ENCODE measurements at regions not wholly inside any gene's neighbourhood (a gene's known extent, or its start where the extent isn't known, plus 50 kb on each side); places are given as distances from the start of the nearest gene placed in this dataset.

DNA sequence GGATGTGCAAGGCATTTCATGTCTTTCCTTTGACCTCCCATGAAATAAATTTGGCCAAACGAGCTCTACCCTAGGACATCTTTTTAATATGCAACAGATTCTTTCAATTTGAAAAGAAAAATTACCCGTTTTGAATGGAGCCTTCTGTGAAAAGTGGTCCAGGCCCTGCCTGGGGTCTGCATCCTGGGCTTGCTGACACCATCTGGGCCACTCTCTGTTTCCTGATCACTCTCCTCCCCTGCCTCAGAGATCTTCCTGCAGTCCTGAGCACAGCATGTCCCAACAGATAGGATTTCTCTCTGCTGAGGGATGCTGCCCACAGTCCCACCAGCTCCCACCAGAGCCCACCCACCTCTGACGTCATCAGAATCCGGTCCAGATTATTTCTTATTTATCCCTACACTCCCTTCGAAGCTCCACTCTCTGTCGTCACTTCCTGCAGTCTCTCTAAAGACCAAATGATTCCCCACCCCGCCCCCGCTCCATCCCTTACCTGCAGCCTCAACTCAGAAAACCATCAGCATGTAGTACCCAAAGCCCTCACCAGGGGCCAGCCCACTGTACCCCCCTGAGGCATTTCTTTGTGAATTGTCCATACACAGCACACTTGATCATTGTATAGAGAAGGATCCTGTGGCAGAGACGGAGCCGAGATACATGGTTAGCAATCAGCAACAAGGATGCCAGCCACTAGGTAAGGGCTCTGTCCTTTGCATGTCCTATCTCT, 192.1 kb upstream of the MGMT start:
- no peak for DNase-seq

DNA sequence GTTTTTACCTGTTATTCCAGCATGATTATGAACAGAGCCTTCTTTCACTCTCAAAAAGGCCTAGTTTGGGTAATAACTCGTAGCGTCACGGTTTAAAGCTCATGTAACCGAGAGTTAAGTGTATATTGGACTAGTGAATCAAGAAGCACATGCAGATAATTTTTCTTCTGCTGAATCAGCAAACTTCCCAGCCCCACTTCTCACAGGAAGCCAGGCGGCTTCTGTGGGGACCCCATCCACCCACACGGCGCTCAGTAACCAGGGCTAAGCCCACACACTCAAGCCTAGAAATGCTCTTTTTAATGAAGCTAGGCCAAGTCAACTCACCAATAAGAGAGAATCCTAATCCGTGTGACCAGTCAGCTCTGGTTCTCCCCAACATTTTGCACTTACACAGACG, 191.2 kb upstream of the MGMT start:
- DNase-seq, result no peak

DNA sequence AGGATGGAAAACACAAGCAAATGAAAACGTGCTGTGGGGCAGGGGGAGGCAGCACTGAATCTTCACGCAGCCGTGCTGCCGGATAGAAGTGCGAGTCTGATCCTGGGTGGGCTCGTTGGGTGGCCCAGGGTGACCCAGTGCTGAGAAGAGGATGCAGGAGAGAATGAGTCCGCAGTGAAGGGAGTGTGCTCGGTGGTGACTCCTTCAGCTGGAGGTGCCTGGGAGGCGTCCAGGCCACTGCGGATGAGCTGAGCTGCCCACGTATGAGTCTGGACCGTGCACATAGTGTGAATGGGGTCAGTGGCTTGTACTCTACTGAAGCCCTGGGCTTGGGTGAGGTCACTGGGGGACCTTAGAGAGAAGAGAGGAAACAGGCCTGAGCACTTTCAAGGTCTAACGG, 190.0 kb upstream of the MGMT start:
- no peak for DNase-seq

DNA sequence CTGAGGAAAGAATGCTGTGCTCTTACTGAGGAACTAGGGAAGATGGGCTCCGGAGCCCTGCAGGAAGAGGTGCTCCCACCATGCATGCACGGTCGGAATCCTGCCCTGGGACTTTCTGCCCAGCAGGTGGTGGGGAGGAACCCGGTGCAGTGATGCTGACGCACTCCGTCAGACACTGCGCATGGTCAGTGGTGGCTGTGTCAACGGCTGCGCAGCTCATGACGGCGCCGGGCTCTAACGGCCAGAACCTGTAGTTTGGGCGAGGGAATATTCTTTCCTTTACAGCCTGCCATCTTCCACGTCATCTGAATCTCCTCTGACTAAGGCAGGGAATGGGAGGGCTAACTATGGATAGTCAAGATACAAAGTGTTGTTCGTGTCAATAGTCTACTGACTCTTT, 189.2 kb upstream of the MGMT start:
- DNase-seq, result no peak

DNA sequence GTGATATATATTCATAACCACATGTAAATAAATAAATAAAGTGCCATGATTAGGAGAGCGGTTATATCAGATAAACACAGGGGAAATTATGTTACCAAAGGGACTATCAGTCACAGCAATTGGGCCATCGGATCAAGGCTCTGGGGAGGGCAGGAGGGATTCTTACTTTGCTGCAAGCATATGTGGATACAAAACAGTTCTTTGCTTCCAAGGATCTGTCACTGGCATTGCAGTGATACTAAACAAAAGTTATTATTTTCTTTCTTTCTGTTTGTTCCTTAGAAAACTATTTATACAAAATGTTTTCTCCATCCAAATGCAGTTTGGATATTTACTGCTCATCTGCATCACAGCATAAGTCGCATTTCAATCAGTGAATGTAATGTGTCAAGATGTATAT, 188.4 kb upstream of the MGMT start:
- no peak for DNase-seq

DNA sequence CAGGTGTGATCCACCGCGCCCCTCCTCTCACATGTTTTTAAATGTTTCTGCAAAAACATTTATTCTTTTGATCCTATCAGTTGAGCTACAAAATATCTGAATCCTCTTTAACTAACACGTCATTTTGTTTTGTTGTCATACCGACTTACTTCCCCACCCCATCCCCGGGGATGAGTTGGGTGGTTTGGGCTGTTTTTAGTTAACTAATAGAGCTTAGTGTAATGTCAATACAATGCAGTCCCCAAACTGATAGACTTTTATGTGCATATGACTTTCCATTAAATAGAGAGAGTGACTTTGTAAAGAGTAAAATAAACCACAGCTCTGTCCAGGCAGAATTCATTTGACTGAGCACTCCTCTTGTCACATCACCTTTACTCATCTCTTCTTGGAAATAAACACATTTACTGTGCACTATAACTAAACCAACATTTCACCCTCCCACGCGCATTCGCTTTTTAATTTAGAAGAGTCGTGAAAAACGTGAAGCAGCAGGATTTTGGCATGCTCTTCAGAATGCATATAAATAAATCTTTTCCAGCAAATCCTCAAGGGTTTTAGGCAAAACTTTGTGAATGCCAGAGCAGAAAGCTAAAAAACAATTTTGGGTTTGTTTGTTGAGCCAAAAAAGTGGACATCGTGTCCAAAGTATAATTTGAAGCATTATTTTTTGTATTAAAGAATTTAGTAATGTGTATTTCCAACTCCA, 187.4 kb upstream of the MGMT start:
- DNase-seq, result no peak

DNA sequence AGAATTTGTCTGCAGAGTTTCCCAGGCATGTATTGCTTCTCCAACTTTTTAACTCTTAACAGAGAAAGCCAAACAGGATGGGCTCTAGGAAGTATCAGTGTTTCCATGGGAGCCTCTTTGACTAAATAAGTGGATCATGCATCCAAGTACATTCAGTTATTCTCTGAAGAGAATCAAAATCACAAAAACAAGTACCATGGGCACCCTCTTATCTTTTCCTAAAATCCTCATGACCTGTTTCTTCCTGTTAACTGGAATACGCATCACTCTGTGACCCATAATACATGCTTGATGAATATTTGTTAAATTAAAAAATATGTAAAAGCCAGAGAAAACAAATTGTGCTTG, 186.9 kb upstream of the MGMT start:
- DNase-seq, result no peak

DNA sequence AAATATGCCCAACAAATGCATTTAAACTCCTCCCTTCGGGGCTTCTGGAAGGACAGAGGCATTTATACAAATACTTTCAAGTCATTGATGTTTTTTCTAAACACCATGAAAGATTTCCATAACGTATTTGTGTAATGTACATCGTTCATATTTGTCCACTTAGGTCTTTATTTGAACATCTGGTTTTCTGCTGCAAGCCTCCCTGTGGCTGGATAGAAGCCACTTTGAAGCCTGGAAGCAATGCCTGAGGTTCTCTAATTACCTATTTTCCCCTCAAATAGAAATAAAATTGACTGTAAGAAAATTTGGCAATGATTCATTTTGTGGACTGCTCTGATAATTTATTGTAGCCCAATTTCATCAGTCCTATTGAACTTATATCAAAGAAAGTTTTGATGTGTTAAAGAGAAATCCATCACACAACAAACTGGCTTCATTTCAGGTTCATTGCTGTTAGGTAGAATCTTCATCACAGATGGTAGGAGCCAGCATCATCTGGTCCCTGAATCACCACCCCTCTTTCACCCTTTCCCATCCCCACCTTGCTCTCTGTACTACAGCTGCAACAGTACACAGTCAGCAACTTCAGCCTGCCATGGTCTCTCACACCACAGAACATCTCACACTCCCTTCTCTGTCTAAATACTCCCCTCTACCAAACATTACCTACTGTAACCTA, 186.0 kb upstream of the MGMT start:
- DNase-seq, result no peak

DNA sequence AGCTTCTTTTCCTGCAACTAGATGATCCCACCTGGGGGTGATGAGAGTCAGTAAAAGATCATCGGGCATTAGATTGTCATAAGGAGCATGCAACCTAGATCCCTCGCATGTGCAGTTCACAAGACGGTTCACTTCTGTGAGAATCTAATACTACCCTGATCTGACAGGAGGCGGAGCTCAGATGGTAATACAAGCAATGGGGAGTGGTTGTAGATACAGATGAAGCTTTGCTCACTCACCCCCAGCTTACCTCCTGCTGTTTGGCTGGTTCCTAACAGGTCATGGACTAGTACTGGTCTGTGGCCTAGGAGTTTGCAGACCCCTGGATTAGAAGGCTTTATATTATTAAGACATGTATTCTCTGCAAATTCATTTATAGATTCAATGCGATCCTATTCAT, 181.6 kb upstream of the MGMT start:
- DNase-seq, result no peak

DNA sequence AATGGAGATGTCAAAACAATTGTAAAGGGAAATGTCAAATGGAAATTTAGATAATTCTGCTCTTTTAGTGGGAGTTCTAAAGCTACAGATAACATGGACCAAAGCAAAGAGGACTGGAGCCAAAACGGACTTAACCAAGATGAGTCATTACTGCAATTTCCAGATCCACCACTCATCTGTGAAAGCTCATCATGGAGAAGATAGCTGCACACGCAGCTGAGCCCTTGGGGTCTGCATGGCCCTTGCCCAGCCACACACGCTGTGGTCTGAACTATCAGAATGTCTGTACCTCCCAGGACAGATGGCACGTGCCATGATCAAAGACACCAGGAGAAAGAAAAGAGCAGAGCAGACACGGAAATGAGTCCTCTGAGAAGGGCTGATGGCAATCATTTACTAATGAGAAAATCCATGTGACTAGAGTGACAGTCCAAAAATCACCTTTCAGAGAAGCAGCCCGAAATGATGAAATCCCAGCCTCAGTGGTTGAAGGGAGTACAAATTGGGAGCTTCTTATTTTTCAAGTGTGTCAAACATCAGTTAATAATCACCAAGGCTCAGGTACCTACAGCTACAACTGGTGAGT, 177.9 kb upstream of the MGMT start:
- no peak for DNase-seq

DNA sequence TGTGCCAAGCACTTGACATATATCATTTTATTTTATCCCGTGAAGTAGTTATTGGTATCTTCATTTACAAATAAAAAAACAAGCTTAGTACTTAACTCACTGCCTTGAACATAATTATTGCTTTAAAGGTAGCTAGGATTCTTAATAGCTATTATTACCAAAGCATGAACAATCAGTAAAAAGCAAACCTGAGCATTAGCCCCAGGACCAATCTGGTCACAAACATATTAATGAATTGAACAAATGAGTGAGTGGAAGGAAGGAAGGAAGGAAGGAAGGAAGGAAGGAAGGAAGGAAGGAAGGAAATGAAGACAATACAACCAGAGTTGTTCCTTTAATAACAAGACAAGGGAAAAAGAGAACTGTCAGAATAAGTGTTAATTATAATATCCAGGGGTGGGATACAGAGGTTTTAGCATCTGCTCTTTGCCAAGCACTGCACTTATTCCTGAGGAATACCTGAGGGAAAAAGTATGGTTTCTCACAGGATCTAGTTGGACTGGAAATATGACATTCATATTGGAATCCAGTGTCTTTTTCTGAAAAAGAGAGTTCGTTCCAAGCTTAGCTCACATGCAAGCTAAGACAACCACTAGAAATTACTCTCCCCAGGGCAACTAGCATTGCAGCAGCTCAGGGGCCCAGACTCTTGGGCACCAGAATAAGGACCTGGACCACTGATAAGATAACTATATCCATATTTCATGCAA, 172.9 kb upstream of the MGMT start:
- no peak for DNase-seq

DNA sequence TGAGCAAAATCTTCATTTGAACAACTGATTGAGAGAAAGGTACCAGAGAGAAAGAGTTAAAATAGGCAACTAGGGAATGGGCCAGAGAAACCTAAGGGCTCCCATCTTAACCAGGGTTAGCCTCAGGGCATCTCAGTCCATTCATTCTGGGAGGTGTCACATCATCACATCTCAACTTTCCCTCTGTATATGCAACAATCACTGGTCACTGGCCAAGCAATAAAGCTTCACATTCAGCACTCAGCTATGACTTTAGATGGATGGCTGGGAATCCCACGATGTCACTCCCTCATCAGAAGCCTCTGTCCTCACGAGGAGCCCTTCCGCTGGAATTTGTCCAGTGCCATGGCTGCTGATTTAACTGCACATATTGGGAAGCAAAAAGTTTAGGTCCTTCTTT, 172.1 kb upstream of the MGMT start:
- DNase-seq, result no peak

DNA sequence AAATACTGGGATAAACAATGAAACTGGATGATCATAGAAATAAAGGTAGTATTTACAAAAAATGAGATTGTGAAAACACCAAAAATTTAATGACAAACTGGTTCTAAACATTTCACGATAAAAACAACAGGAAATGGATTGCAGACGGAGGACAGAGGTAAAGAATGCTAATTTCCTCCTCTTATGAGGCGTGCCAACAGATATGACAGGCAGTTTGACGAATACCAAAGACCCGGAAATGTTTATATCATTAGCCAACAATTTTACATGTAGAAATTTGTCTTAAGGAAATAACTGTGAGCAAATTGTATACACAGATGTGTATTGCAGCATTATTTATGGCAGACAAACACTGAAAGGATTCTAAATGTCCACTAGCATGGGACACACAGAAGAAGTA, 162.0 kb upstream of the MGMT start:
- DNase-seq, result no peak

DNA sequence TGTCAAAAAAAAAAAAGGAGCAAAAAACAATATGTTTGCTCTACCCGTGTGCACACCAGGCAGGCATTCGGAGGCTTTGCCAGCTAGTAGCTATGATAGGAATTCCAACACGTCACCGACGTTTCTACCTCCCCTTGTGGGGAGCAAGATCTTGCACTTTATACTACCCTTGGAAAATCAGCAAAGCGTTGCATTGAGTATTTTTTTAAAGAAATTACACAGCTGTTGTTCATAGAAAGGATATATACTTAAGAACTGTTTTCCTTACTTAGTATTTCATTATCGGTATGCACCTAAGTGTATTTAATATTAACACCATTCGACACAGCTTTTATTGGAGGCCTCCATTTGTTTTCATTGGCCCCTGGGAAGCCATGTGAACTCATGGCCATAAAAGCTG, 159.9 kb upstream of the MGMT start:
- DNase-seq, result no peak

DNA sequence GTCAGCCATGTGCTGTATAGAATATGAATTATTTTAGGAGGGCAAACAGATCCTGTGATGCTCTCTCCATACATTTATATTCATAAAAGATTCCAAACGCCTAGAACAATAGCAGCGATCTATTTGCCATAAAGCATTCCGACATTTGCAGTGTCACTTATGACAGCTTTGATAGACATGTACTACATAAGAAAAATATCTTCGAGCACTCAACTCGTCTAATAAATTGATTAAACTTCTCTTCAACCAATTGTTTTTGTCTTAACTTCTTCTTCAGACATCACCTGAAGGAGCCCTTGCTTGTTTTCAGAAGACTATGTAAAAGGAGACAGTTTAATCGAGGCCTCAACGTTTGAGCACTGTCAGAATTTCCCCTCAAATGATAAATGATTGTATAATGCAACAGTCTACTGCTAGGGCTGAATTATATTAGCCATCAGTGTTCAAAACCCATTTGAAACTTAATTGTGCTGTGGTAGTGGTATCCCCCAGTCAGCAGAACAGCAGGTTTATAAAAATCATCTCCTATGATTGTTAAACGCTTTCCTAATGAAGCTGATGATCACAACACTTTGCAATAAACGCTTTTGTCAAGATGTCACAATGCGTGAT, 158.0 kb upstream of the MGMT start:
- DNase-seq, result no peak

DNA sequence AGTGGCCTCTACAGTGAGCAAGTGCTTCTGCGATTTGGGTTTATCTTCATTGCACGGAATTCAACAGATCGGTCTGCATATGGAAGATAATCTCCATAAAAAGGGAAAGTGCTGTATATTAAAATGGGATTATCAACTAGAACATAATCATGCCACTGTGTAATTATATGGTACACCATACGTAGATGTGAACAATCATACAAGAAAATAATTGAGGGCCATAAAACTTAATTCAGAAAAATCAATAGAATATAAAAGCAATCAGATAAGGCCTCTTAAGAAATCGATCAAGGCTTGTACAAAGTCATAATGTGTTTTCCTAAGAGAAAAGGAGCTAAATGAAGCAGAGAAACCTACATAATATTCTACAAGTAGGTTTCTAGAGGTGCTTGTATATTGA, 157.5 kb upstream of the MGMT start:
- DNase-seq, result no peak

DNA sequence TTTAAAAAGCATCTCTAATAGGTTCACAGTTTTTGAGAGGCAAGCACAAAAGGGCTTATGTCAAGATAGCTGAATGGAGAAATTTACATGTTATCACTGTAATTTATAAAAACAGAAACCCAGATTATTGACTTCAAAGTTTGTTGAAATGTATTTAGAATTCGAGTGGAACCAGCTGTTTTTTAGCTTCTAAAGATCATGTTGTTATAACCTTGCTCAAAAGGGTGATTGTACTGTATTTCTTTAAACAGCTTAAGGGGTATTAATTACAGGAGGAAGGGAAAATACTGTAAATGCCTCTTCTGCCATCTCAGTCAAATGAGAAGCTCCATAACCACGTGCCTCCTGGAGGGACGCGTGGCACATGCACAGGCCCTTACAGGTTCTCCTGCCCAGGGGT, 156.2 kb upstream of the MGMT start:
- no peak for DNase-seq

DNA sequence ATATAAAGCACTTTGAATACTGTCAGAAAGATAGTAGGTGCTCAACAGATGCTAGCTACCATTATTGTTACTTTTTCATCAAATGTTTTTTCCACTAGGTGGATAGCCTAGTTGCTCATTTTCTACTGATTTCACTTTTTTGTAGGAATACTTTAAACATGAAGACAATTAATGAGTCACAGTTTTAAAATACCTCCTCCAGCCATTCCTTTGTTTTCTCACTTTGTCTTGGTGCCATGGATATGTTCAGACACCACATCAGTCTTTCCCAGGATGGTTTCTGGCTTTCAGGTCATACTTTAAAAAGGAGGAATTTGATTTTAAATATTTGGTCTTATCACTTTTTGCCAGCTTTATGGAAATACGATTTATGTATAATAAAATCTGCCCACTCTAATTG, 147.1 kb upstream of the MGMT start:
- DNase-seq, result no peak

DNA sequence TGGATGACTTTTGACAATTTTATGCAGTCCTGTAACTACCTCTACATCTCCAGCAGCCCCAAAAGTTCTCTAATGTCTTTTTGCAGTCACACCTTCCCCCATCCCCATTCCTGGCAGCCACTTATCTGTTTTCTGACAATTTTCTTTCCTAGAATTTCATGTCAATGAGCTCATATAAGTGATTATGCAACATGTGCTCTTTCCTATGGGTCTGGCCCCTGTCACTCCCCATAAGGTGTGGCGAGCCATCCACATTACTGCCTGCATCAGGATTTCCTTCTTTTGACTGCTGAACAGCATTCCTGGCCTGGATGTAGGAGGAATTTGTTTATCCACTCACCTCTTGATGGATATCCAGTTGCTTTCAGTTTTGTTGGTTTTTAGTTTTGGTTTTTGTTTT, 146.7 kb upstream of the MGMT start:
- DNase-seq, result no peak

DNA sequence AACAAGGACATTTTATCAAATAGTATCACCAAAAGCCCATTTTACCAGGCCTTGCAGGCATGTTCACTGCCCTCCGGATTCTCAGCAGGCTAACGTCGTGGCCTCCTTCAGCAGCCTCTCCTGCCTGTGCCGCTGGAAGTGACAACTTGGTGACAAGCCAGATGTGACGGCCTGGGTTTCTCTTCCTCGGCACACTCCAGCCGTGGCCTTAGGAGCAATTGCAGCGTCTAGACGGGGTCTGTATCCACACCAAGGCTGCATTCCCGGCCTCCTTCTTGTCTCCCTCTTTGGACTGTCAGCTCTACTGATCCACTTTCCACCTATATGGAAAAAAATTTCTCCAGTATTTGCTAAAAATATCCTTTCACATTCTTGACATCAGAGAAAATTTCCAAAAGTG, 145.3 kb upstream of the MGMT start:
- no peak for DNase-seq

DNA sequence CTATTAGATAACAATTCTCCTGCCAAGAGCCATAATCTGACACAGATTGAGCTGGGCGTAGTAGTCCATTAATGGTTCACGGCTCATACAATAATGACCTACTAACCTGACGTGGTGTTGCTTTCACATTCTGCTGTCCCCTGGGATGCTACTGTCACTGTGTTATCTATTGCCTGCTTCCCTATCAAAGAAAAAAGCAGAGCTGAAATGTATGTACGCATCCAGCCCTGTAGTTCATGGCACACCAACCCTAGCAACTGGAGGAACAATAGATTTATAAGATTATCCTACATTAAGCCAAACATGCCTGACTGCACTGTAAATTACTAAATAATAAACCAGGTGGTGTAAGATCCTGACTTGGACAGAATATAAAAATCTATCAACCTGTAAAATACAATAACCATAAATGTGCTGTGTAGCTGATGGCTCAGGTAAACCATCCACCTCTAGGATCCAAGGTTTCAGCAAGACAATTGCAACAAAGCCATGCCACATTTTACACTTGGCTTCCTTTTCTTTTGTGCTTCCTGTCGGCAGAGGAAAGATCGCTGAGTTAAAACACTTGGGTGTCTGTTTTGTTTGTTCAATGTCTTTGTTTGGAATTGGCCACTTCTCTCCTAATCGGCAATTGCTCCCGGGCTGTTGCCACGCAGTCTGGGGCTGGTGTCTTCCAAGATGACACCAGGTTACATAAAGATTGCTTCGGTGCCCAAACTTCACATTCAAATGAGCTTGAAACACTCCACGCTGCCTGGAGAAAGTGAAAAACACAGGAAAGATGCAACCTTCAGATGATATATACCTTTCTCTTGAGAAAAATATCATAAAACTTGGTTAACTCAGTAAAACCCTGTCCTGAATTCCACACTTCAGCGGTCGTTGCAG, 143.9 kb upstream of the MGMT start:
- DNase-seq, result no peak

DNA sequence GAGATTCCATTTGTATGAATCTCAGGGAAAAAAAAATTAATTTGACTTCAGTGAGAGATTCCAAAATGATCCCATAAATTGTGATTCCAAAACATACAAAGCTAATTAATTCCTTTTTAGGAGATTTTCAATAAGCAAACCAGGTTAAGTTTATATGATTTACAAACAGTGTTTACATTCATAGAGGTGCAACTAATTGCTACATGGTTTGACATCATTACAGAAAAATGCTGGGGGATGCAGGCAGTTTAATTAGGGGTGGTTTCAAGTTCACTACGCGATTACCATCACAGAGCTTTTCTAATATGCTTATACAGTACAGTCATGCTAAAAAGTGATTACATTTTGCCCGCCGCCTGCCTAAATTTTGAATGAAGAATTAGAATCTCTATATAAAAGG, 143.2 kb upstream of the MGMT start:
- DNase-seq, result no peak
